ENCODE measurements at regions not wholly inside any gene's neighbourhood (a gene's known extent, or its start where the extent isn't known, plus 50 kb on each side); places are given as distances from the start of the nearest gene placed in this dataset.

DNA sequence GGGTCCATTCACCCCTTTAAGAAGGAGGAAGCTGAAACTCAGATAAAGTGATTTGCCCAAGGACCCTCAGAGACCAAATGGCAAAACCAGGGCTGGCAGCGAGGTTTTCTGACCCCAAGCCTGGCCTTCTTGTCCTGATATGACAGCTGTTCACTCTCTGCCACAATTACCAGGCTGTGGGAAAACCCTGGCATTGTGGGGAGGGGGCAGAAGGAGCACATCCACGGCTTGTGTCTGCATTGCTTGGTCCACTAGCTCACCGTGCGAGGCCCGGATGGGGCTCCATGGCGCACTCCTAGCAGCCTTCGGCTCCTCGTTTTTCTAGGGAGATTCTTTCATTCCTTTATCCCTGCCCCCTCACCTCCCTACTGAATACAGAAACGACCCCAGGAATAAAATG, 143.4 kb upstream of the SIX2 start:
- H4K20me1 ChIP-seq (ENCODE audit: insufficient read depth, low read length) = no peaks in the 10 kb centered on the region
- intact Hi-C loops (cut with micrococcal nuclease) = no loop called here
- peaks cover 2 to 24% (median 22%) of the 10 kb centered on the region in 3 donors for H3K27me3 Mint-ChIP-seq (ENCODE audit: low read depth in 3 of 3)
- no peaks in the 10 kb centered on the region for H3K4me1 ChIP-seq (ENCODE audit: control insufficient read depth in 1 of 2, insufficient read depth in 2 of 2, low read length in 2 of 2)
- no peak overlapping the region for H3K4me2 ChIP-seq (replicated peaks; ENCODE audit: extremely low read depth, low read length, poor library complexity, severe bottlenecking)
- no peaks in the 10 kb centered on the region for H3K36me3 ChIP-seq (replicated peaks in 1 of 2; ENCODE audit: control insufficient read depth in 1 of 2, insufficient read depth in 2 of 2, low read length in 2 of 2)
- H3K4me1 Mint-ChIP-seq = no peaks in the 10 kb centered on the region
- H3K9ac ChIP-seq (ENCODE audit: insufficient read depth, low read length, poor library complexity, severe bottlenecking) = no peak overlapping the region
- H3K79me2 ChIP-seq (ENCODE audit: insufficient read depth, low read length) = no peaks in the 10 kb centered on the region
- 93% methylated on average over 8 of the region's 9 CpGs for WGBS (ENCODE audit: insufficient coverage)
- DNase-seq = no peak
- H3K4me3 ChIP-seq (replicated peaks in 1 of 3; ENCODE audit: low read depth in 2 of 3, low read length in 3 of 3) = no peak overlapping the region
- H3K9me3 ChIP-seq (replicated peaks in 1 of 2; ENCODE audit: control insufficient read depth in 1 of 2, insufficient read depth in 1 of 2, low read length in 2 of 2) = peaks cover 12 to 15% of the 10 kb centered on the region in 2 donors
- no peak overlapping the region for H3K27ac Mint-ChIP-seq
- peaks cover 4 to 6% of the 10 kb centered on the region in 2 donors for H3K27me3 ChIP-seq (ENCODE audit: control insufficient read depth in 2 of 2, insufficient read depth in 2 of 2, low read length in 2 of 2)
- H3K27ac ChIP-seq (ENCODE audit: low read depth in 1 of 2, low read length in 2 of 2) = no peak overlapping the region
- no peak overlapping the region for H3K4me3 Mint-ChIP-seq
- H3K36me3 Mint-ChIP-seq = no peaks in the 10 kb centered on the region
- H3K9me3 Mint-ChIP-seq = peaks cover 12 to 26% (median 19%) of the 10 kb centered on the region in 7 donors
- no peak overlapping the region for H2AFZ ChIP-seq (ENCODE audit: insufficient read depth, low read depth, low read length, poor library complexity, severe bottlenecking)
- TF ChIP-seq, protein P1, sequence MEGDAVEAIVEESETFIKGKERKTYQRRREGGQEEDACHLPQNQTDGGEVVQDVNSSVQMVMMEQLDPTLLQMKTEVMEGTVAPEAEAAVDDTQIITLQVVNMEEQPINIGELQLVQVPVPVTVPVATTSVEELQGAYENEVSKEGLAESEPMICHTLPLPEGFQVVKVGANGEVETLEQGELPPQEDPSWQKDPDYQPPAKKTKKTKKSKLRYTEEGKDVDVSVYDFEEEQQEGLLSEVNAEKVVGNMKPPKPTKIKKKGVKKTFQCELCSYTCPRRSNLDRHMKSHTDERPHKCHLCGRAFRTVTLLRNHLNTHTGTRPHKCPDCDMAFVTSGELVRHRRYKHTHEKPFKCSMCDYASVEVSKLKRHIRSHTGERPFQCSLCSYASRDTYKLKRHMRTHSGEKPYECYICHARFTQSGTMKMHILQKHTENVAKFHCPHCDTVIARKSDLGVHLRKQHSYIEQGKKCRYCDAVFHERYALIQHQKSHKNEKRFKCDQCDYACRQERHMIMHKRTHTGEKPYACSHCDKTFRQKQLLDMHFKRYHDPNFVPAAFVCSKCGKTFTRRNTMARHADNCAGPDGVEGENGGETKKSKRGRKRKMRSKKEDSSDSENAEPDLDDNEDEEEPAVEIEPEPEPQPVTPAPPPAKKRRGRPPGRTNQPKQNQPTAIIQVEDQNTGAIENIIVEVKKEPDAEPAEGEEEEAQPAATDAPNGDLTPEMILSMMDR (IDR thresholded peaks at IDR 0.05) = no peak

DNA sequence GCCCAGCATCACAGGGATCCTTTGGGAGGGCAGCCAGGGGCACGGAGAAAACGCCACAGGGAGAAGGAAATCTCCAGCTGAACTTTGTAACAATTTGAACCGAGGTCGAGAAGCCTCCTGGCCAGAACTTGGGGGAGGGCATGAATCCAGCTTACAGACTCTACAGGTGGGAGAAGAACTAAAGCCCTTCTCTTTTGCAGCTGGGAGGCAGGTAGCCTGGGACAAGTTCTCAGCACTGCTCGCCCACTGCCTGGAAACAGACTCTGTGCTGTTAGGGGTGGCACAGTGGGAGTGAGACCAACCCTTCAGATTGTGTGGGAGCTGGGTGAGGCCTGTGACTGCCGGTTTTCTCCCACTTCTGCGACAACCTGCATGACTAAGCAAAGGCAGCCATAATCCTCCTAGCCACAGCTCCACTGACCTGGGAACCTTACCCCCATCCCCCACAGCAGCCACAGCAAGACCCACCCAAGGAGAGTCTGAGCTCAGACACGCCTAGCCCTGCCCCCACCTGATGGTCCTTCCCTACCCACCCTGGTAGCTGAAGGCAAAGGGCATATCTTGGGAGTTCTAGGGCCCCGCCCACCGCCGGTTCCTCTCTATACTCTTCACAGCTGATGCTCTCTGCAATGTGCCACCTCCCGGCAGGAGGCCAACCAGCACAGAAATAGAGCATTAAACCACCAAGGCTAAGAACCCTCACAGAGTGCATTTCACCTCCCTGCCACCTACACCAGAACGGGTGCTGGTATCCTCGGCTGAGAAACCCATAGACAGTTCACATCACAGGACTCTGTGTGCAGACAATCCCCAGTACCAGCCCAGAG, 136.0 kb upstream of the SIX2 start:
- Histone ChIP-seq H3K4me2 (replicated peaks; ENCODE audit: extremely low read depth, low read length, poor library complexity, severe bottlenecking) (no peak overlapping the region), H3K27me3 (ENCODE audit: control insufficient read depth in 2 of 2, insufficient read depth in 2 of 2, low read length in 2 of 2) (peaks cover 15 to 30% of the 10 kb centered on the region in 2 donors), H3K4me3 (replicated peaks in 1 of 3; ENCODE audit: low read depth in 2 of 3, low read length in 3 of 3) (no peak overlapping the region), H3K36me3 (replicated peaks in 1 of 2; ENCODE audit: control insufficient read depth in 1 of 2, insufficient read depth in 2 of 2, low read length in 2 of 2) (no peaks in the 10 kb centered on the region), H3K9ac (ENCODE audit: insufficient read depth, low read length, poor library complexity, severe bottlenecking) (no peak overlapping the region), H3K9me3 (replicated peaks in 1 of 2; ENCODE audit: control insufficient read depth in 1 of 2, insufficient read depth in 1 of 2, low read length in 2 of 2) (peaks cover under 1 to 4% of the 10 kb centered on the region in 2 donors), H4K20me1 (ENCODE audit: insufficient read depth, low read length) (no peaks in the 10 kb centered on the region), H3K4me1 (ENCODE audit: control insufficient read depth in 1 of 2, insufficient read depth in 2 of 2, low read length in 2 of 2) (no peaks in the 10 kb centered on the region), H3K79me2 (ENCODE audit: insufficient read depth, low read length) (no peaks in the 10 kb centered on the region), H3K27ac (ENCODE audit: low read depth in 1 of 2, low read length in 2 of 2) (no peak overlapping the region), H2AFZ (ENCODE audit: insufficient read depth, low read depth, low read length, poor library complexity, severe bottlenecking) (no peak overlapping the region)
- intact Hi-C loops (cut with micrococcal nuclease) = no loop called here
- Mint-ChIP-seq H3K27ac (no peak overlapping the region), H3K27me3 (ENCODE audit: low read depth in 3 of 3) (peaks cover 23 to 59% (median 36%) of the 10 kb centered on the region in 3 donors), H3K36me3 (no peaks in the 10 kb centered on the region), H3K4me1 (peaks cover 6% of the 10 kb centered on the region), H3K4me3 (peak overlapping the region; percentile 28 to 61), H3K9me3 (peaks cover 0 to 11% (median 6%) of the 10 kb centered on the region in 7 donors)
- TF ChIP-seq, protein P1 (IDR thresholded peaks at IDR 0.05) = no peak
- WGBS (ENCODE audit: insufficient coverage) = 89% methylated on average over 7 of the region's 14 CpGs
- DNase-seq = no peak

Measured in CD14-positive monocyte (primary cell).